ENCODE measurements at regions not wholly inside any gene's neighbourhood (a gene's known extent, or its start where the extent isn't known, plus 50 kb on each side); places are given as distances from the start of the nearest gene placed in this dataset.

DNA sequence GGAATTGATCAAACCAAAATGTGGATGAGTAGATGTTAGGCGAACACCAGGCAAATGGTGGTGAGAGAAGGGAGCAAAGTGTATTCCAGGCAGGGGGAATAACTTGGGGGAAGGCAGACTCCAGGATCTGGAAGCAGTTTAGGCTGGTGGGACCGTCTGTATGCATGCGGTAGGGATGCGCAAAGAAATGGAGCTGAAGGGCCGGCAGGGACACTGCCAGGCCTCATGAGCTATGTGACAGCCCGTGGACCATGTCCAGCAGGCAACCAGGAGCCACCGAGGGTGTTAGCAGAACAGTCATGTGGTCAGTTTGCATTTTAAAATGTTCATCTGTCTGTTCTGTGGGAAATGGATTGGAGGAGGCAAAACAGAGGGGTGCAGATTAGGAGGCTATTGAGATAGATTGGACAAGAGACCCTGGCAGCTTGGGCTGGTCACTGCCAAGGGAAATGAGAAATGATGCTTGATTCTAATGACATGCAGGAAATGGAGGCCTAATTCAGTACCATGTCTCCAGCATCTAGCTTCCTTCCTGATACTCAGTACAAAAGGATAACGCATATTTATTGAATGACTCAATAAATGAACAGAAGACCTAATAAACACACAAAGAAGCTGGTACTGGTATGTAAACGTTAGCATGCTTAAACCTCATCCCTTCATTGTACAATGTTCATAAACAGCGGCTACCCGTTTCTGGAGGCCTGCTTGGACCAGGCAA lies 412.4 kb downstream of the BUD13 start:
- Histone ChIP-seq H3K9ac (ENCODE audit: low read length) (no peak overlapping the region), H3K9me3 (ENCODE audit: low read length) (no peaks in the 10 kb centered on the region), H3K4me1 (ENCODE audit: insufficient read depth, low read length, severe bottlenecking) (no peaks in the 10 kb centered on the region), H3K36me3 (ENCODE audit: insufficient read depth, low read length) (no peaks in the 10 kb centered on the region), H3K27me3 (ENCODE audit: insufficient read depth, low read length) (no peaks in the 10 kb centered on the region), H3K4me3 (ENCODE audit: low read depth, low read length, poor library complexity, severe bottlenecking) (no peak overlapping the region), H3K27ac (ENCODE audit: low read depth, low read length, poor library complexity, severe bottlenecking) (no peak overlapping the region), H3K9me2 (ENCODE audit: low read depth, low read length) (no peaks in the 10 kb centered on the region), H2AFZ (ENCODE audit: low read length) (no peak overlapping the region), H3K4me2 (ENCODE audit: low read length) (no peak overlapping the region), H4K20me1 (ENCODE audit: insufficient read depth, low read length) (no peaks in the 10 kb centered on the region), H3F3A (ENCODE audit: insufficient read depth, low read length) (no peaks in the 10 kb centered on the region), H3K79me2 (ENCODE audit: insufficient read depth, low read length) (no peaks in the 10 kb centered on the region)
- no peak for TF ChIP-seq EZH2 (IDR thresholded peaks at IDR 0.05; ENCODE audit: borderline replicate concordance, low read length)
- TF ChIP-seq, protein P1, sequence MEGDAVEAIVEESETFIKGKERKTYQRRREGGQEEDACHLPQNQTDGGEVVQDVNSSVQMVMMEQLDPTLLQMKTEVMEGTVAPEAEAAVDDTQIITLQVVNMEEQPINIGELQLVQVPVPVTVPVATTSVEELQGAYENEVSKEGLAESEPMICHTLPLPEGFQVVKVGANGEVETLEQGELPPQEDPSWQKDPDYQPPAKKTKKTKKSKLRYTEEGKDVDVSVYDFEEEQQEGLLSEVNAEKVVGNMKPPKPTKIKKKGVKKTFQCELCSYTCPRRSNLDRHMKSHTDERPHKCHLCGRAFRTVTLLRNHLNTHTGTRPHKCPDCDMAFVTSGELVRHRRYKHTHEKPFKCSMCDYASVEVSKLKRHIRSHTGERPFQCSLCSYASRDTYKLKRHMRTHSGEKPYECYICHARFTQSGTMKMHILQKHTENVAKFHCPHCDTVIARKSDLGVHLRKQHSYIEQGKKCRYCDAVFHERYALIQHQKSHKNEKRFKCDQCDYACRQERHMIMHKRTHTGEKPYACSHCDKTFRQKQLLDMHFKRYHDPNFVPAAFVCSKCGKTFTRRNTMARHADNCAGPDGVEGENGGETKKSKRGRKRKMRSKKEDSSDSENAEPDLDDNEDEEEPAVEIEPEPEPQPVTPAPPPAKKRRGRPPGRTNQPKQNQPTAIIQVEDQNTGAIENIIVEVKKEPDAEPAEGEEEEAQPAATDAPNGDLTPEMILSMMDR (IDR thresholded peaks at IDR 0.05; ENCODE audit: low read length) = no peak

DNA sequence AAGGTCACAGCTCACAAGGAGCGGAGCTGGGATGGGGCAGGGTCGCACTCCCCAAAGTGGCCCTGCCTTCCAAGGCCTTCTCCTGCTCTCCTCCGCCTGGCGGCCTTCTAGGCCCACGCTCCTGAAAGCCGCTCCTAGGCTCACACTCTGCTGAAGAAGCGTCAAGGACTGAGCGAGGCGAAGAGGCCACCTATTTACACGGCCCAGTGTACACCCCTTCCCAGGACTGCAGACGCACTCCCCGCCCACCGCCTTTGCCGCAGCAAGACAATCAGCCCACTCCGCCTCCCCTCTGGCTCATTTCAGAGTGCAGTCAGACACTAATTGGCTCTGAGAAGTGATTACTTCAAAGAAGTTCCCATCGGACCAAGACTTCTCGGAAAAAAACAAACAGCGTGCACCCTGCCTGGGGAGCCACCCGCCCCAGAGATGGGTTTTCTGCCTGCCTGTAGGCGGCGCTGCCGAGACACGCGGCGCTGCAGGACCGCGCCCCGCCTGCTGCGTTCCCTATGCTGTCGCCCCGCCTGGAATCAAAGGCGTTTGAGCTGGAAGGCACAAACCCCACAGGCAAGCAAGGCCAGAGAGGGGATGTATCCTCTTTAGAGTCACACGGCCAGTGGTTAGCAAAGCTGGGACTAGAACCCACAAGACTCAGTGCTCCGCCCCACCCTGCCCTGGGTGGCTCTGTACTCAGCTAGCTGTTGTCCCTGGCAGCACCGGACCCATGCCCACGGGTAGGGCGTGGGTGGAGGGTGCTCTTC lies 414.8 kb downstream of the BUD13 start:
- H3K9me2 ChIP-seq (ENCODE audit: low read depth, low read length) = no peaks in the 10 kb centered on the region
- H3K4me3 ChIP-seq (ENCODE audit: low read depth, low read length, poor library complexity, severe bottlenecking) = no peak overlapping the region
- no peaks in the 10 kb centered on the region for H3F3A ChIP-seq (ENCODE audit: insufficient read depth, low read length)
- H4K20me1 ChIP-seq (ENCODE audit: insufficient read depth, low read length) = no peaks in the 10 kb centered on the region
- TF ChIP-seq, protein P1 (IDR thresholded peaks at IDR 0.05; ENCODE audit: low read length) = peak; percentile 21; the same call in 1 of the 2 replicates
- TF ChIP-seq EZH2 (IDR thresholded peaks at IDR 0.05; ENCODE audit: borderline replicate concordance, low read length) = no peak
- H3K4me1 ChIP-seq (ENCODE audit: insufficient read depth, low read length, severe bottlenecking) = no peaks in the 10 kb centered on the region
- H3K9me3 ChIP-seq (ENCODE audit: low read length) = no peaks in the 10 kb centered on the region
- H3K27ac ChIP-seq (ENCODE audit: low read depth, low read length, poor library complexity, severe bottlenecking) = no peak overlapping the region
- no peaks in the 10 kb centered on the region for H3K36me3 ChIP-seq (ENCODE audit: insufficient read depth, low read length)
- H3K27me3 ChIP-seq (ENCODE audit: insufficient read depth, low read length) = no peaks in the 10 kb centered on the region
- H2AFZ ChIP-seq (ENCODE audit: low read length) = no peak overlapping the region
- H3K4me2 ChIP-seq (ENCODE audit: low read length) = no peak overlapping the region
- H3K79me2 ChIP-seq (ENCODE audit: insufficient read depth, low read length) = no peaks in the 10 kb centered on the region
- H3K9ac ChIP-seq (ENCODE audit: low read length) = no peak overlapping the region

DNA sequence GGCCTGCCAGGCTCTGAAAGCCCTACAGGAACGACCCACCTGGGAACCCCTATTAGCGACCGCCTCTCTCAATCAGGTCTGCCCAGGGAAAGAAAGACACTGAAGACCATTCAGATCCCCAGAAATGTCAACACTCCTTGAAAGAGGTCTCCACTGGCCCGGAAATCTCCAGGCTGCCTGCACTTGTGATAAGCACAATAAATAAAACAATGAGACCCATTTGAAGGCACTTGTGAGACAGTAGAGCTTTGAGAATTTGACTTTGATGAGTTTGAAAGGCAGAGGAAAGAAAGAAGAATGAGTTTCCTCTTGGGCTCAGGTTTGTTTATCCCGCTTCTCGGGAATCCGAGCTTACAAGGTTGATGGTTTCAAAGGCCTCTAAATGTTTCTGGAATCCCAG lies 416.3 kb downstream of the BUD13 start:
- Histone ChIP-seq H3K4me3 (ENCODE audit: low read depth, low read length, poor library complexity, severe bottlenecking) (no peak overlapping the region), H4K20me1 (ENCODE audit: insufficient read depth, low read length) (no peaks in the 10 kb centered on the region), H3K4me2 (ENCODE audit: low read length) (no peak overlapping the region), H3F3A (ENCODE audit: insufficient read depth, low read length) (no peaks in the 10 kb centered on the region), H3K79me2 (ENCODE audit: insufficient read depth, low read length) (no peaks in the 10 kb centered on the region), H3K9me3 (ENCODE audit: low read length) (no peaks in the 10 kb centered on the region), H2AFZ (ENCODE audit: low read length) (no peak overlapping the region), H3K4me1 (ENCODE audit: insufficient read depth, low read length, severe bottlenecking) (no peaks in the 10 kb centered on the region), H3K27me3 (ENCODE audit: insufficient read depth, low read length) (no peaks in the 10 kb centered on the region), H3K27ac (ENCODE audit: low read depth, low read length, poor library complexity, severe bottlenecking) (no peak overlapping the region), H3K9ac (ENCODE audit: low read length) (no peak overlapping the region), H3K36me3 (ENCODE audit: insufficient read depth, low read length) (no peaks in the 10 kb centered on the region), H3K9me2 (ENCODE audit: low read depth, low read length) (no peaks in the 10 kb centered on the region)
- TF ChIP-seq EZH2 (IDR thresholded peaks at IDR 0.05; ENCODE audit: borderline replicate concordance, low read length) = no peak
- TF ChIP-seq, protein P1 (IDR thresholded peaks at IDR 0.05; ENCODE audit: low read length) = no peak

Measured in OCI-LY1 (cell line).